H1 (cell line): ENCODE measurements at regions not wholly inside any gene's neighbourhood (a gene's known extent, or its start where the extent isn't known, plus 50 kb on each side); places are given as distances from the start of the nearest gene placed in this dataset.

Experiments used
- EP300 ChIP-seq, 2 experiments: IDR thresholded peaks; 1 replicate in 1 of 2; 2 replicates in 1 of 2; pipeline ENCODE4 v1.6.1; 2011 to 2012; ENCODE audit warnings: low read depth in 2 of 2, low read length in 2 of 2, mild to moderate bottlenecking in 2 of 2, borderline replicate concordance in 1 of 2, inconsistent platforms in 1 of 2, moderate library complexity in 1 of 2
- EZH2 ChIP-seq: fragments of 200-600 bp; sonication (generic); IDR thresholded peaks from 2 replicates; pipeline ENCODE4 v1.7.1; 2012; ENCODE audit warnings: low read depth, mild to moderate bottlenecking, moderate library complexity, low read length, inconsistent platforms; ENCODE audit not compliant: severe bottlenecking
- RFX5 ChIP-seq: IDR thresholded peaks from 2 replicates; pipeline ENCODE4 v1.6.1; 2011; ENCODE audit warnings: low read depth, low read length, improper control_type of control experiment, borderline replicate concordance
- SP4 ChIP-seq: IDR thresholded peaks from 2 replicates; pipeline ENCODE4 v1.6.1; 2012; ENCODE audit warnings: low read length, inconsistent platforms
- TF ChIP-seq, protein P1 (sequence below): fragments of 300-600 bp; sonication (generic); IDR thresholded peaks from 2 replicates; pipeline ENCODE4 v1.7.1; 2012; ENCODE audit warnings: low read length, moderate library complexity, mild to moderate bottlenecking, inconsistent platforms; ENCODE audit not compliant: insufficient replicate concordance
- TF ChIP-seq, protein P2 (sequence below): IDR thresholded peaks from 2 replicates; pipeline ENCODE4 v1.6.1; 2011; ENCODE audit warnings: low read depth, mild to moderate bottlenecking, low read length; ENCODE audit not compliant: insufficient read depth
- TF ChIP-seq, protein P3 (sequence below): IDR thresholded peaks from 2 replicates; pipeline ENCODE4 v1.6.1; 2011; ENCODE audit warnings: low read length, improper control_type of control experiment

DNA sequence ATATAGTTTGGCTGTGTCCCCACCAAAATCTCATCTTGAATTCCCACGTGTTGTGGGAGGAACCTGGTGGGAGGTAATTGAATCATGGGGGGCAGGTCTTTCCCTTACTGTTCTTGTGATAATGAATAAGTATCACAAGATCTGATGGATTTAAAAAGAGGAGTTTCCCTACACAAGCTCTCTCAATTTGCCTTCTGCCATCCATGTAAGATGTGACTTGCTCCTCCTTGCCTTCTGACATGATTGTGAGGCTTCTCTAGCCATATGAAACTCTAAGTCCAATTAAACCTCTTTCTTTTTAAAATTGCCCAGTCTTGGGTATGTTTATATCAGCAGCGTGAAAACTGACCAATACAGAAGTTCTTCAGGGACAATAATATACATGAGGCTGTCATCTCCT lies 425.1 kb downstream of the PABPC4L start (continued):
- TF ChIP-seq, protein P1, sequence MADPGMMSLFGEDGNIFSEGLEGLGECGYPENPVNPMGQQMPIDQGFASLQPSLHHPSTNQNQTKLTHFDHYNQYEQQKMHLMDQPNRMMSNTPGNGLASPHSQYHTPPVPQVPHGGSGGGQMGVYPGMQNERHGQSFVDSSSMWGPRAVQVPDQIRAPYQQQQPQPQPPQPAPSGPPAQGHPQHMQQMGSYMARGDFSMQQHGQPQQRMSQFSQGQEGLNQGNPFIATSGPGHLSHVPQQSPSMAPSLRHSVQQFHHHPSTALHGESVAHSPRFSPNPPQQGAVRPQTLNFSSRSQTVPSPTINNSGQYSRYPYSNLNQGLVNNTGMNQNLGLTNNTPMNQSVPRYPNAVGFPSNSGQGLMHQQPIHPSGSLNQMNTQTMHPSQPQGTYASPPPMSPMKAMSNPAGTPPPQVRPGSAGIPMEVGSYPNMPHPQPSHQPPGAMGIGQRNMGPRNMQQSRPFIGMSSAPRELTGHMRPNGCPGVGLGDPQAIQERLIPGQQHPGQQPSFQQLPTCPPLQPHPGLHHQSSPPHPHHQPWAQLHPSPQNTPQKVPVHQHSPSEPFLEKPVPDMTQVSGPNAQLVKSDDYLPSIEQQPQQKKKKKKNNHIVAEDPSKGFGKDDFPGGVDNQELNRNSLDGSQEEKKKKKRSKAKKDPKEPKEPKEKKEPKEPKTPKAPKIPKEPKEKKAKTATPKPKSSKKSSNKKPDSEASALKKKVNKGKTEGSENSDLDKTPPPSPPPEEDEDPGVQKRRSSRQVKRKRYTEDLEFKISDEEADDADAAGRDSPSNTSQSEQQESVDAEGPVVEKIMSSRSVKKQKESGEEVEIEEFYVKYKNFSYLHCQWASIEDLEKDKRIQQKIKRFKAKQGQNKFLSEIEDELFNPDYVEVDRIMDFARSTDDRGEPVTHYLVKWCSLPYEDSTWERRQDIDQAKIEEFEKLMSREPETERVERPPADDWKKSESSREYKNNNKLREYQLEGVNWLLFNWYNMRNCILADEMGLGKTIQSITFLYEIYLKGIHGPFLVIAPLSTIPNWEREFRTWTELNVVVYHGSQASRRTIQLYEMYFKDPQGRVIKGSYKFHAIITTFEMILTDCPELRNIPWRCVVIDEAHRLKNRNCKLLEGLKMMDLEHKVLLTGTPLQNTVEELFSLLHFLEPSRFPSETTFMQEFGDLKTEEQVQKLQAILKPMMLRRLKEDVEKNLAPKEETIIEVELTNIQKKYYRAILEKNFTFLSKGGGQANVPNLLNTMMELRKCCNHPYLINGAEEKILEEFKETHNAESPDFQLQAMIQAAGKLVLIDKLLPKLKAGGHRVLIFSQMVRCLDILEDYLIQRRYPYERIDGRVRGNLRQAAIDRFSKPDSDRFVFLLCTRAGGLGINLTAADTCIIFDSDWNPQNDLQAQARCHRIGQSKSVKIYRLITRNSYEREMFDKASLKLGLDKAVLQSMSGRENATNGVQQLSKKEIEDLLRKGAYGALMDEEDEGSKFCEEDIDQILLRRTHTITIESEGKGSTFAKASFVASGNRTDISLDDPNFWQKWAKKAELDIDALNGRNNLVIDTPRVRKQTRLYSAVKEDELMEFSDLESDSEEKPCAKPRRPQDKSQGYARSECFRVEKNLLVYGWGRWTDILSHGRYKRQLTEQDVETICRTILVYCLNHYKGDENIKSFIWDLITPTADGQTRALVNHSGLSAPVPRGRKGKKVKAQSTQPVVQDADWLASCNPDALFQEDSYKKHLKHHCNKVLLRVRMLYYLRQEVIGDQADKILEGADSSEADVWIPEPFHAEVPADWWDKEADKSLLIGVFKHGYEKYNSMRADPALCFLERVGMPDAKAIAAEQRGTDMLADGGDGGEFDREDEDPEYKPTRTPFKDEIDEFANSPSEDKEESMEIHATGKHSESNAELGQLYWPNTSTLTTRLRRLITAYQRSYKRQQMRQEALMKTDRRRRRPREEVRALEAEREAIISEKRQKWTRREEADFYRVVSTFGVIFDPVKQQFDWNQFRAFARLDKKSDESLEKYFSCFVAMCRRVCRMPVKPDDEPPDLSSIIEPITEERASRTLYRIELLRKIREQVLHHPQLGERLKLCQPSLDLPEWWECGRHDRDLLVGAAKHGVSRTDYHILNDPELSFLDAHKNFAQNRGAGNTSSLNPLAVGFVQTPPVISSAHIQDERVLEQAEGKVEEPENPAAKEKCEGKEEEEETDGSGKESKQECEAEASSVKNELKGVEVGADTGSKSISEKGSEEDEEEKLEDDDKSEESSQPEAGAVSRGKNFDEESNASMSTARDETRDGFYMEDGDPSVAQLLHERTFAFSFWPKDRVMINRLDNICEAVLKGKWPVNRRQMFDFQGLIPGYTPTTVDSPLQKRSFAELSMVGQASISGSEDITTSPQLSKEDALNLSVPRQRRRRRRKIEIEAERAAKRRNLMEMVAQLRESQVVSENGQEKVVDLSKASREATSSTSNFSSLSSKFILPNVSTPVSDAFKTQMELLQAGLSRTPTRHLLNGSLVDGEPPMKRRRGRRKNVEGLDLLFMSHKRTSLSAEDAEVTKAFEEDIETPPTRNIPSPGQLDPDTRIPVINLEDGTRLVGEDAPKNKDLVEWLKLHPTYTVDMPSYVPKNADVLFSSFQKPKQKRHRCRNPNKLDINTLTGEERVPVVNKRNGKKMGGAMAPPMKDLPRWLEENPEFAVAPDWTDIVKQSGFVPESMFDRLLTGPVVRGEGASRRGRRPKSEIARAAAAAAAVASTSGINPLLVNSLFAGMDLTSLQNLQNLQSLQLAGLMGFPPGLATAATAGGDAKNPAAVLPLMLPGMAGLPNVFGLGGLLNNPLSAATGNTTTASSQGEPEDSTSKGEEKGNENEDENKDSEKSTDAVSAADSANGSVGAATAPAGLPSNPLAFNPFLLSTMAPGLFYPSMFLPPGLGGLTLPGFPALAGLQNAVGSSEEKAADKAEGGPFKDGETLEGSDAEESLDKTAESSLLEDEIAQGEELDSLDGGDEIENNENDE, result no peak
- TF ChIP-seq RFX5, result no peak
- TF ChIP-seq EP300 (IDR thresholded peaks at IDR 0.05; ENCODE audit: borderline replicate concordance in 1 of 2, low read depth in 2 of 2, low read length in 2 of 2), result no peak
- TF ChIP-seq, protein P2, sequence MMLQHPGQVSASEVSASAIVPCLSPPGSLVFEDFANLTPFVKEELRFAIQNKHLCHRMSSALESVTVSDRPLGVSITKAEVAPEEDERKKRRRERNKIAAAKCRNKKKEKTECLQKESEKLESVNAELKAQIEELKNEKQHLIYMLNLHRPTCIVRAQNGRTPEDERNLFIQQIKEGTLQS, result no peak
- no peak for TF ChIP-seq SP4
- no peak for TF ChIP-seq EZH2
- TF ChIP-seq, protein P3, sequence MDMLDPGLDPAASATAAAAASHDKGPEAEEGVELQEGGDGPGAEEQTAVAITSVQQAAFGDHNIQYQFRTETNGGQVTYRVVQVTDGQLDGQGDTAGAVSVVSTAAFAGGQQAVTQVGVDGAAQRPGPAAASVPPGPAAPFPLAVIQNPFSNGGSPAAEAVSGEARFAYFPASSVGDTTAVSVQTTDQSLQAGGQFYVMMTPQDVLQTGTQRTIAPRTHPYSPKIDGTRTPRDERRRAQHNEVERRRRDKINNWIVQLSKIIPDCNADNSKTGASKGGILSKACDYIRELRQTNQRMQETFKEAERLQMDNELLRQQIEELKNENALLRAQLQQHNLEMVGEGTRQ, result no peak
